ENCODE measurements at regions not wholly inside any gene's neighbourhood (a gene's known extent, or its start where the extent isn't known, plus 50 kb on each side); places are given as distances from the start of the nearest gene placed in this dataset.
A peak's percentile ranks its signal among the peaks of the same experiment; 100 is the strongest.

- no peak overlapping the region for H3K4me3 ChIP-seq (ENCODE audit: low read depth, low read length)
- DNase-seq (ENCODE audit: low read depth), result no peak
- TF ChIP-seq, protein P1, sequence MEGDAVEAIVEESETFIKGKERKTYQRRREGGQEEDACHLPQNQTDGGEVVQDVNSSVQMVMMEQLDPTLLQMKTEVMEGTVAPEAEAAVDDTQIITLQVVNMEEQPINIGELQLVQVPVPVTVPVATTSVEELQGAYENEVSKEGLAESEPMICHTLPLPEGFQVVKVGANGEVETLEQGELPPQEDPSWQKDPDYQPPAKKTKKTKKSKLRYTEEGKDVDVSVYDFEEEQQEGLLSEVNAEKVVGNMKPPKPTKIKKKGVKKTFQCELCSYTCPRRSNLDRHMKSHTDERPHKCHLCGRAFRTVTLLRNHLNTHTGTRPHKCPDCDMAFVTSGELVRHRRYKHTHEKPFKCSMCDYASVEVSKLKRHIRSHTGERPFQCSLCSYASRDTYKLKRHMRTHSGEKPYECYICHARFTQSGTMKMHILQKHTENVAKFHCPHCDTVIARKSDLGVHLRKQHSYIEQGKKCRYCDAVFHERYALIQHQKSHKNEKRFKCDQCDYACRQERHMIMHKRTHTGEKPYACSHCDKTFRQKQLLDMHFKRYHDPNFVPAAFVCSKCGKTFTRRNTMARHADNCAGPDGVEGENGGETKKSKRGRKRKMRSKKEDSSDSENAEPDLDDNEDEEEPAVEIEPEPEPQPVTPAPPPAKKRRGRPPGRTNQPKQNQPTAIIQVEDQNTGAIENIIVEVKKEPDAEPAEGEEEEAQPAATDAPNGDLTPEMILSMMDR (IDR thresholded peaks at IDR 0.05; ENCODE audit: insufficient read depth, low read depth, low read length, missing control alignments), result no peak
Observed at GRCh38 chr14:61878931-61879330, 116.7 kb downstream of the SNAPC1 start.

GRCh38 chr14:61881046-61881445 is 118.8 kb downstream of the SNAPC1 start:
- H3K4me3 ChIP-seq (ENCODE audit: low read depth, low read length), result no peak overlapping the region
- TF ChIP-seq, protein P1 (IDR thresholded peaks at IDR 0.05; ENCODE audit: insufficient read depth, low read depth, low read length, missing control alignments), result no peak
- DNase-seq (ENCODE audit: low read depth), result no peak

- H3K4me3 ChIP-seq (ENCODE audit: low read depth, low read length), result no peak overlapping the region
- TF ChIP-seq, protein P1 (IDR thresholded peaks at IDR 0.05; ENCODE audit: insufficient read depth, low read depth, low read length, missing control alignments), result no peak
- no peak for DNase-seq (ENCODE audit: low read depth)
Observed at GRCh38 chr14:61884711-61885110, 122.5 kb downstream of the SNAPC1 start.

- no peak overlapping the region for H3K4me3 ChIP-seq (ENCODE audit: low read depth, low read length)
- TF ChIP-seq, protein P1 (IDR thresholded peaks at IDR 0.05; ENCODE audit: insufficient read depth, low read depth, low read length, missing control alignments), result no peak
- DNase-seq (ENCODE audit: low read depth), result no peak
Observed at GRCh38 chr14:61885203-61885961, 123.2 kb downstream of the SNAPC1 start.

DNA sequence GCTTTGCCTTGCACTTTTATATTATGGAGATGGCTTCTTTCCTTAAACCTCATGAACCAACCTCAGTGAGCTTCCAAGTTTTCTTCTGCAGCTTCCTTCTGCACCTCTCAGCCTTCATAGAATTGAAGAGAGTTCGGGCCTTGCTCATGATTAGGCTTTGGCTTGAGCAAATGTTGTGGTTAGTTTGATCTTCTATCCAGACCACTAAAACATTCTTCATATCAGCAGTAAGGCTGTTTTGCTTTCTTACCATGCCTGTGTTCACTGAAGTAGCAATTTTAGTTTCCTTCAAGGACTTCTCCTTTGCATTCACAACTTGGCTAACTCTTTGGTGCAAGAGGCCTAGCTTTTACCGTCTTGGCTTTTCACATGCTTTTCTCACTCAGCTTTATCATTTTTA is 125.4 kb downstream of the SNAPC1 start:
- peak; percentile 45 for DNase-seq (ENCODE audit: low read depth)
- no peak overlapping the region for H3K4me3 ChIP-seq (ENCODE audit: low read depth, low read length)
- TF ChIP-seq, protein P1 (IDR thresholded peaks at IDR 0.05; ENCODE audit: insufficient read depth, low read depth, low read length, missing control alignments), result no peak

GRCh38 chr14:61889914-61890351 is 127.7 kb downstream of the SNAPC1 start:
- H3K4me3 ChIP-seq (ENCODE audit: low read depth, low read length), result no peak overlapping the region

More at GRCh38 chr14:61889914-61890351, 127.7 kb downstream of the SNAPC1 start:
- TF ChIP-seq, protein P1 (IDR thresholded peaks at IDR 0.05; ENCODE audit: insufficient read depth, low read depth, low read length, missing control alignments), result peak; percentile 10
- DNase-seq (ENCODE audit: low read depth), result peak; percentile 82

All from GM12865 (cell line).